H1 (cell line): ENCODE measurements at regions not wholly inside any gene's neighbourhood (a gene's known extent, or its start where the extent isn't known, plus 50 kb on each side); places are given as distances from the start of the nearest gene placed in this dataset.
"Not testable (repeated sequence)": the region's sequence is repeated elsewhere in the genome, so short reads cannot be mapped to it uniquely, and the experiment has no call there.

Source experiments
- BCL11A ChIP-seq, 2 experiments: IDR thresholded peaks; one replicate each; pipeline ENCODE4 v1.6.1; 2011; ENCODE audit warnings: low read depth in 2 of 2, low read length in 2 of 2, mild to moderate bottlenecking in 2 of 2
- CREB1 ChIP-seq: IDR thresholded peaks from 2 replicates; pipeline ENCODE4 v1.6.1; 2012; ENCODE audit warnings: inconsistent platforms
- POLR2A ChIP-seq, 2 experiments: IDR thresholded peaks; 1 replicate in 1 of 2; 2 replicates in 1 of 2; pipeline ENCODE4 v1.6.1; 2011; ENCODE audit warnings: low read depth in 2 of 2, low read length in 2 of 2, mild to moderate bottlenecking in 2 of 2; ENCODE audit errors: control extremely low read depth in 1 of 2
- RNF2 ChIP-seq: fragments of 200-900, 300-1000 bp; sonication (generic); IDR thresholded peaks from 2 replicates; pipeline ENCODE4 v1.7.1; 2016; ENCODE audit warnings: borderline replicate concordance, low read depth, mild to moderate bottlenecking, antibody characterized with exemption, low read length; ENCODE audit not compliant: poor library complexity, severe bottlenecking; ENCODE audit errors: missing control alignments
- SIN3A ChIP-seq, 2 experiments: IDR thresholded peaks in 1 of 2; conservative IDR thresholded peaks in 1 of 2; 2 replicates each; pipeline ENCODE4 v1.6.1; 2011 to 2012; ENCODE audit warnings: low read length in 2 of 2, improper control_type of control experiment in 1 of 2, low read depth in 1 of 2, mild to moderate bottlenecking in 1 of 2
- TF ChIP-seq, protein P1 (sequence below), 3 experiments: IDR thresholded peaks; 1 replicate in 2 of 3; 2 replicates in 1 of 3; pipeline versions ENCODE4 v1.5.1 to v1.6.1; 2011; ENCODE audit warnings: low read length in 3 of 3, mild to moderate bottlenecking in 3 of 3, inconsistent platforms in 2 of 3, low read depth in 1 of 3, moderate library complexity in 1 of 3; ENCODE audit not compliant: insufficient read depth in 1 of 3; ENCODE audit errors: control extremely low read depth in 1 of 3

DNA sequence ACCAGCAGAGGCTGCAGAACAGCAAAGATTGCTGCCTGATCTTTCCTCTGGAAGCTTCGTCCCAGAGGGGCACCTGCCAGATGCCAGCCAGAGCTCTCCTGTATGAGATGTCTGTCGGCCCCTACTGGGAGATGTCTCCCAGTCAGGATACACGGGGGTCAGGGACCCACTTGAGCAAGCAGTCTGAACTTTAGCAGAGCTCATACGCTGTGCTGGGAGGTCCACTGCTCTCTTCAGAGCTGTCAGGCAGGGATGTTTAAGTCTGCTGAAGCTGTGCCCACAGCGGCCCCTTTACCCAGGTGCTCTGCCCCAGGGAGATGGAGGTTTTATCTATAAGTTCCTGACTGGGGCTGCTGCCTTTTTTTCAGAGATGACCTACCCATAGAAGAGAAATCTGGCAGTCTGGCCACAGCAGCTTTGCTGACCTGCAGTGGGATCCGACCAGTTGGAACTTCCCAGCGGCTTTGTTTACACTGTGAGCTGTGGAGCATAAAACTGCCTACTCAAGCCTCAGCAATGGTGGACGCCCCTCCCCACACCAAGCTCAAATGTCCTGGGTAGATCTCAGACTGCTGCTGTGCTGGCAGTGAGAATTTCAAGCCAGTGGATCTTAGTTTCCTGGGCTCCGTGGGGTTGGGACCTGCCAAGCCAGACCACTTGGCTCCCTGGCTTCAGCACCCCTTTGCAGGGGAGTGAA, 613.9 kb downstream of the HTR1B start:
- not testable (repeated sequence) for TF ChIP-seq BCL11A (IDR thresholded peaks at IDR 0.05; ENCODE audit: low read depth in 2 of 2, low read length in 2 of 2); SIN3A (conservative IDR thresholded peaks at IDR 0.05 in 1 of 2, IDR thresholded peaks at IDR 0.05 in 1 of 2; ENCODE audit: low read depth in 1 of 2, low read length in 2 of 2); POLR2A (IDR thresholded peaks at IDR 0.05; ENCODE audit: control extremely low read depth in 1 of 2, low read depth in 2 of 2, low read length in 2 of 2); RNF2; CREB1
- TF ChIP-seq, protein P1, sequence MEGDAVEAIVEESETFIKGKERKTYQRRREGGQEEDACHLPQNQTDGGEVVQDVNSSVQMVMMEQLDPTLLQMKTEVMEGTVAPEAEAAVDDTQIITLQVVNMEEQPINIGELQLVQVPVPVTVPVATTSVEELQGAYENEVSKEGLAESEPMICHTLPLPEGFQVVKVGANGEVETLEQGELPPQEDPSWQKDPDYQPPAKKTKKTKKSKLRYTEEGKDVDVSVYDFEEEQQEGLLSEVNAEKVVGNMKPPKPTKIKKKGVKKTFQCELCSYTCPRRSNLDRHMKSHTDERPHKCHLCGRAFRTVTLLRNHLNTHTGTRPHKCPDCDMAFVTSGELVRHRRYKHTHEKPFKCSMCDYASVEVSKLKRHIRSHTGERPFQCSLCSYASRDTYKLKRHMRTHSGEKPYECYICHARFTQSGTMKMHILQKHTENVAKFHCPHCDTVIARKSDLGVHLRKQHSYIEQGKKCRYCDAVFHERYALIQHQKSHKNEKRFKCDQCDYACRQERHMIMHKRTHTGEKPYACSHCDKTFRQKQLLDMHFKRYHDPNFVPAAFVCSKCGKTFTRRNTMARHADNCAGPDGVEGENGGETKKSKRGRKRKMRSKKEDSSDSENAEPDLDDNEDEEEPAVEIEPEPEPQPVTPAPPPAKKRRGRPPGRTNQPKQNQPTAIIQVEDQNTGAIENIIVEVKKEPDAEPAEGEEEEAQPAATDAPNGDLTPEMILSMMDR (IDR thresholded peaks at IDR 0.05; ENCODE audit: control extremely low read depth in 1 of 3, insufficient read depth in 1 of 3, low read depth in 1 of 3, low read length in 3 of 3) = not testable (repeated sequence)
